Liver (tissue), 8 donors: ENCODE measurements at regions not wholly inside any gene's neighbourhood (a gene's known extent, or its start where the extent isn't known, plus 50 kb on each side); places are given as distances from the start of the nearest gene placed in this dataset.

Experiments used
- DNase-seq: peaks from one replicate; pipeline ENCODE4 v3.0.0-alpha.2; 2017; ENCODE audit warnings: low spot score
- H3K27ac ChIP-seq, 2 donors: one replicate each; pipeline ENCODE4 v1.7.0; 2013; ENCODE audit warnings: inconsistent platforms in 2 of 2, low read length in 2 of 2, control low read depth in 1 of 2, low read depth in 1 of 2, mild to moderate bottlenecking in 1 of 2
- H3K27me3 ChIP-seq, 4 donors: one replicate each; pipeline versions ENCODE4 v1.6.1 to v1.7.0; 2013; ENCODE audit warnings: low read length in 3 of 4, inconsistent platforms in 1 of 4, mild to moderate bottlenecking in 1 of 4, moderate library complexity in 1 of 4; ENCODE audit not compliant: control insufficient read depth in 4 of 4, insufficient read depth in 4 of 4
- H3K36me3 ChIP-seq, 4 donors: one replicate each; pipeline versions ENCODE4 v1.6.1 to v1.7.0; 2013; ENCODE audit warnings: low read length in 3 of 4, mild to moderate bottlenecking in 3 of 4, low read depth in 1 of 4, moderate library complexity in 1 of 4; ENCODE audit not compliant: control insufficient read depth in 4 of 4, insufficient read depth in 3 of 4
- H3K4me1 ChIP-seq, 4 donors: one replicate each; pipeline versions ENCODE4 v1.6.1 to v1.7.0; 2013; ENCODE audit warnings: low read length in 3 of 4, mild to moderate bottlenecking in 3 of 4, moderate library complexity in 1 of 4; ENCODE audit not compliant: control insufficient read depth in 4 of 4, insufficient read depth in 4 of 4
- H3K4me3 ChIP-seq, 3 donors: one replicate each; pipeline versions ENCODE4 v1.6.1 to v1.7.0; 2013; ENCODE audit warnings: low read length in 3 of 3, control low read depth in 1 of 3, low read depth in 1 of 3, mild to moderate bottlenecking in 1 of 3
- H3K9ac ChIP-seq, 2 donors: one replicate each; pipeline ENCODE4 v1.7.0; 2013; ENCODE audit warnings: low read length in 2 of 2, mild to moderate bottlenecking in 2 of 2, moderate library complexity in 2 of 2, control low read depth in 1 of 2, low read depth in 1 of 2
- H3K9me3 ChIP-seq, 4 donors: one replicate each; pipeline versions ENCODE4 v1.6.1 to v1.7.0; 2013; ENCODE audit warnings: low read length in 3 of 4; ENCODE audit not compliant: control insufficient read depth in 4 of 4
- ATF3 ChIP-seq: IDR thresholded peaks from 2 replicates; pipeline ENCODE4 v1.6.1; 2016; ENCODE audit warnings: antibody characterized with exemption
- CTCF ChIP-seq: fragments of 150-350 bp; IDR thresholded peaks from 2 replicates; pipeline ENCODE4 v1.5.1; 2017; ENCODE audit warnings: improper control_type of control experiment, low read depth, low read length; ENCODE audit not compliant: missing input control
- EGR1 ChIP-seq, 2 donors: IDR thresholded peaks; 2 replicates each; pipeline ENCODE4 v1.6.1; 2016 to 2018; ENCODE audit warnings: antibody characterized with exemption in 2 of 2, low read depth in 2 of 2
- FOXA1 ChIP-seq: IDR thresholded peaks from 2 replicates; pipeline ENCODE4 v1.6.1; 2016; ENCODE audit warnings: antibody characterized with exemption
- FOXA2 ChIP-seq: IDR thresholded peaks from 2 replicates; pipeline ENCODE4 v1.6.1; 2016; ENCODE audit warnings: antibody characterized with exemption
- GABPA ChIP-seq, 2 donors: IDR thresholded peaks in 1 of 2; conservative IDR thresholded peaks in 1 of 2; 2 replicates each; pipeline ENCODE4 v1.6.1; 2016; ENCODE audit warnings: antibody characterized with exemption in 2 of 2, mild to moderate bottlenecking in 1 of 2, moderate library complexity in 1 of 2
- HNF4A ChIP-seq, 2 donors: conservative IDR thresholded peaks; 2 replicates each; pipeline ENCODE4 v1.6.1; 2016; ENCODE audit warnings: antibody characterized with exemption in 2 of 2, mild to moderate bottlenecking in 2 of 2
- HNF4G ChIP-seq: IDR thresholded peaks from 2 replicates; pipeline ENCODE4 v1.6.1; 2016; ENCODE audit warnings: antibody characterized with exemption
- JUND ChIP-seq, 2 donors: IDR thresholded peaks; 2 replicates each; pipeline ENCODE4 v1.6.1; 2016; ENCODE audit warnings: antibody characterized with exemption in 2 of 2
- MAX ChIP-seq: IDR thresholded peaks from 2 replicates; pipeline ENCODE4 v1.6.1; 2016; ENCODE audit warnings: antibody characterized with exemption
- NR2F2 ChIP-seq: IDR thresholded peaks from 2 replicates; pipeline ENCODE4 v1.6.1; 2016; ENCODE audit warnings: antibody characterized with exemption
- RAD21 ChIP-seq, 2 donors: IDR thresholded peaks; 2 replicates each; pipeline ENCODE4 v1.6.1; 2016; ENCODE audit warnings: antibody characterized with exemption in 2 of 2, mild to moderate bottlenecking in 2 of 2
- REST ChIP-seq: IDR thresholded peaks from 2 replicates; pipeline ENCODE4 v1.6.1; 2016; ENCODE audit warnings: antibody characterized with exemption, mild to moderate bottlenecking
- RXRA ChIP-seq, 2 donors: IDR thresholded peaks; 2 replicates each; pipeline ENCODE4 v1.6.1; 2017 to 2018; ENCODE audit warnings: antibody characterized with exemption in 2 of 2, mild to moderate bottlenecking in 1 of 2
- SP1 ChIP-seq: IDR thresholded peaks from 2 replicates; pipeline ENCODE4 v1.6.1; 2018; ENCODE audit warnings: antibody characterized with exemption, mild to moderate bottlenecking
- TAF1 ChIP-seq: conservative IDR thresholded peaks from 2 replicates; pipeline ENCODE4 v1.6.1; 2016; ENCODE audit warnings: antibody characterized with exemption, mild to moderate bottlenecking
- YY1 ChIP-seq: IDR thresholded peaks from 2 replicates; pipeline ENCODE4 v1.6.1; 2016; ENCODE audit warnings: antibody characterized with exemption, mild to moderate bottlenecking
- ZBTB33 ChIP-seq: IDR thresholded peaks from 2 replicates; pipeline ENCODE4 v1.6.1; 2016; ENCODE audit warnings: antibody characterized with exemption
- WGBS: extraction: QIAGEN DNeasy Blood & Tissue Kit; methylation state at CpG from one replicate; pipeline ENCODE4 v1.1.7; 2013; 5-methylcytosine and 5-hydroxymethylcytosine counted together
- donor health status: healthy.
- donor health status: healthy.
- donor health status: healthy.
- donor health status: healthy.
- donor health status: healthy.

GRCh38 chr5:28707706-28708105 lies 1669.3 kb upstream of the CDH9 start:
- Histone ChIP-seq H3K9me3 (no peaks in the 10 kb centered on the region), H3K4me1 (no peaks in the 10 kb centered on the region), H3K4me3 (no peak overlapping the region), H3K27ac (no peak overlapping the region), H3K9ac (no peak overlapping the region), H3K27me3 (no peaks in the 10 kb centered on the region), H3K36me3 (no peaks in the 10 kb centered on the region)
- DNase-seq, result no peak
- TF ChIP-seq ATF3, result no peak
- TF ChIP-seq RAD21 (IDR thresholded peaks at IDR 0.05), result no peak
- TF ChIP-seq NR2F2, result no peak
- no peak for TF ChIP-seq FOXA1
- no peak for TF ChIP-seq FOXA2
- TF ChIP-seq MAX, result no peak
- no peak for TF ChIP-seq REST
- no peak for TF ChIP-seq CTCF
- no peak for TF ChIP-seq SP1
- no peak for TF ChIP-seq TAF1
- no peak for TF ChIP-seq EGR1 (IDR thresholded peaks at IDR 0.05; ENCODE audit: low read depth in 2 of 2)
- no peak for TF ChIP-seq GABPA (IDR thresholded peaks at IDR 0.05 in 1 of 2, conservative IDR thresholded peaks at IDR 0.05 in 1 of 2)
- no peak for TF ChIP-seq HNF4A (conservative IDR thresholded peaks at IDR 0.05)

- Histone ChIP-seq H3K27me3 (no peaks in the 10 kb centered on the region), H3K9ac (no peak overlapping the region), H3K27ac (no peak overlapping the region), H3K36me3 (no peaks in the 10 kb centered on the region), H3K9me3 (peaks cover 0 to 3% (median 0%) of the 10 kb centered on the region in 4 donors), H3K4me1 (no peaks in the 10 kb centered on the region), H3K4me3 (no peak overlapping the region)
- no peak for DNase-seq
- WGBS, result 64% methylated on average over 1 of the region's 1 CpG
- TF ChIP-seq ZBTB33 (no peak), RXRA (IDR thresholded peaks at IDR 0.05) (no peak), TAF1 (no peak), RAD21 (IDR thresholded peaks at IDR 0.05) (no peak), CTCF (no peak), JUND (IDR thresholded peaks at IDR 0.05) (no peak), HNF4G (no peak), ATF3 (no peak), YY1 (no peak), FOXA2 (no peak), REST (no peak), FOXA1 (no peak), SP1 (no peak)
Measured at GRCh38 chr5:28703651-28704260, 1665.4 kb upstream of the CDH9 start.
